Prostate gland (tissue), 2 donors: ENCODE measurements at regions not wholly inside any gene's neighbourhood (a gene's known extent, or its start where the extent isn't known, plus 50 kb on each side); places are given as distances from the start of the nearest gene placed in this dataset.

Experiments used
- DNase-seq: peaks from one replicate; pipeline ENCODE4 v3.0.0-alpha.2; 2019; ENCODE audit warnings: low spot score
- H3K27ac ChIP-seq, 2 donors: fragments of 200-600 bp; sonication (generic); 2 replicates each; pipeline ENCODE4 v1.5.1; 2017 to 2019
- H3K27me3 ChIP-seq: fragments of 200-600 bp; sonication (generic); replicated peaks from 2 replicates; pipeline ENCODE4 v1.5.1; 2019; ENCODE audit not compliant: insufficient read depth
- H3K36me3 ChIP-seq, 2 donors: fragments of 200-600 bp; sonication (generic); 1 replicate in 1 of 2; 2 replicates in 1 of 2; pipeline versions ENCODE4 v1.5.1 to v1.8.1; 2017 to 2019
- H3K4me1 ChIP-seq: fragments of 200-600 bp; sonication (generic); replicated peaks from 2 replicates; pipeline ENCODE4 v1.5.1; 2019
- H3K4me3 ChIP-seq, 2 donors: fragments of 200-600 bp; sonication (generic); 2 replicates each; pipeline ENCODE4 v1.5.1; 2017 to 2019
- H3K9me3 ChIP-seq: fragments of 200-600 bp; sonication (generic); 2 replicates; pipeline ENCODE4 v1.5.1; 2017
- CTCF ChIP-seq, 4 experiments: fragments of 200-600 bp in 2 of 4; fragments of 450-650 bp in 2 of 4; sonication (generic) in 2 of 4; IDR thresholded peaks; 1 replicate in 3 of 4; 2 replicates in 1 of 4; pipeline ENCODE4 v1.5.1; 2016 to 2019; ENCODE audit warnings: antibody characterized with exemption in 4 of 4, mild to moderate bottlenecking in 2 of 4, moderate library complexity in 2 of 4
- POLR2A ChIP-seq: fragments of 450-650 bp; IDR thresholded peaks from one replicate; pipeline ENCODE4 v1.6.1; 2016; ENCODE audit warnings: antibody characterized with exemption, mild to moderate bottlenecking
- POLR2AphosphoS5 ChIP-seq: sonication (generic); formaldehyde crosslinking; IDR thresholded peaks from one replicate; pipeline ENCODE4 v1.6.1; 2017; ENCODE audit warnings: antibody characterized with exemption
- WGBS: methylation state at CpG from one replicate; pipeline ENCODE4 v1.1.5; 2018; 5-methylcytosine and 5-hydroxymethylcytosine counted together
- intact Hi-C: fragments of 100-400 bp; cut with DNase I; formaldehyde crosslinking; loops from one replicate; pipeline ENCODE4 v1.14.2; 2022

DNA sequence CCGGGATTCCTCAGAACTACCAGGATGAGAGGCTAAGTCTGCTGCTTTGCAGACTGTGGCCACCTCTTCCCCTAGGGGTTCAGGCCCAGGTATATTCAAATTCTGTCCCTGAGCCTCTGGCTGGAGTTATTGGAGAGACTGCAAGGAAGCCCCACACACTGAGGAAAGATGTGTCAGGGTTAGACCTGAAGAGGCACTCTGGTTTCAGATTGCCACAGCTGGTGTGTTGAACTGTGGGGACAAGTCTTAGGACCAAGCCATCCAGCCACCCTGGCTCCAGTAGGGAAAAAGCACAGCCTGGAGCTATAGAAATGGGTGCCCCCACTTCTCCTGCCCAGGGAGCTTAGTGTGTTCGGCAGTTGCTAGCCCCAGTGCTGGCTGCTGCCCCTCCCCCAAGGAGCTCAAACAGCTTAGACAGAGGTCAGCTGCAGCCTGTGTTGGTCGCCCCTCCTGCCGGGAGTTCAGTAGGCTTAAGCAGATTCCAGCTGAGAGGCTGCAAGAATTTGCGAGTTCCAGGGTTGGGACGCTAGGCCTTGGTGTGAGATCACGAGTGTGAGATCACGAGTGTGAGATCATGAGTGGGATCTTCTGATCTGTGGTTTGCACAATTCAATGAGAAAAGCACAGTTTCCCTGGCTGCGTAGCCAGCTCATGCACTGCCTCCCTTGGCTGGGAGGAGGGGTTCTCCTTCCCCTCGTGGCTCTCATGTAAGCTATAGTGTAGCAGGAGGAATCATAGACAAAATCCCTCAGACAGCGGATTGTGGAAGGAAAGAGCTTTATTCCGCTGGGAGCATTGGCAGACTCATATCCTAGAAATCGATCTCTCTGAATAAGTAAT lies 552.1 kb upstream of the CHORDC1 start:
- TF ChIP-seq POLR2AphosphoS5 (no peak), CTCF (IDR thresholded peaks at IDR 0.05) (no peak), POLR2A (no peak)
- Histone ChIP-seq H3K4me1 (no peaks in the 10 kb centered on the region), H3K27ac (no peak overlapping the region), H3K36me3 (no peaks in the 10 kb centered on the region), H3K9me3 (no peaks in the 10 kb centered on the region), H3K27me3 (no peaks in the 10 kb centered on the region), H3K4me3 (no peak overlapping the region)
- intact Hi-C loops = no loop called here
- 82% methylated on average over 13 of the region's 13 CpGs for WGBS
- no peak for DNase-seq

DNA sequence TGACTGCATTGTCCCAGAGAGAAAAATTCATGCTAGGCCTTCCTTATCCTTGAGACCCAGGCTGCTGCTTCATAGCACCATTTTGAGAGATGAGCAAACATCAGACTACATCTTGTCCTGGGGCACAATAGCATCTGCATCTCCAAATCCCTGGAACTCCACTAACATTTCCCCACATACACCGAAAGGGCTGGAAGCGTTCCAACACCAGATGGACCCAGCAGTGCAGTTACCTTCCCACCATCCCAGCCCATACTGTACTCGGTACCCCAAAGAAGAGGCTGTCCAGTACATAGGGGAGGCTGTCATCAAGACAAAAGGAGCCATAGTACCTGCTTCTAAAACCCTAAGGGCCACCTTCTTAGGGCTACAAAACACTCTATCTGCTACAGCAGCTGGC lies 547.2 kb upstream of the CHORDC1 start:
- H3K9me3 ChIP-seq = no peaks in the 10 kb centered on the region
- WGBS = 93% methylated on average over 3 of the region's 3 CpGs
- no peak overlapping the region for H3K27ac ChIP-seq
- intact Hi-C loops = no loop called here
- TF ChIP-seq CTCF (IDR thresholded peaks at IDR 0.05) = no peak
- no peak for TF ChIP-seq POLR2AphosphoS5
- no peak for TF ChIP-seq POLR2A
- no peaks in the 10 kb centered on the region for H3K4me1 ChIP-seq
- H3K4me3 ChIP-seq = no peak overlapping the region
- no peaks in the 10 kb centered on the region for H3K27me3 ChIP-seq
- DNase-seq = no peak
- H3K36me3 ChIP-seq = no peaks in the 10 kb centered on the region

- H3K9me3 ChIP-seq = no peaks in the 10 kb centered on the region
- no peak overlapping the region for H3K4me3 ChIP-seq
- intact Hi-C loops = no loop called here
- H3K27me3 ChIP-seq = no peaks in the 10 kb centered on the region
- no peaks in the 10 kb centered on the region for H3K36me3 ChIP-seq
- no peak for TF ChIP-seq POLR2A
- TF ChIP-seq CTCF (IDR thresholded peaks at IDR 0.05) = no peak
- TF ChIP-seq POLR2AphosphoS5 = no peak
- H3K27ac ChIP-seq = no peak overlapping the region
- H3K4me1 ChIP-seq = no peaks in the 10 kb centered on the region
- no peak for DNase-seq
- WGBS = 64% methylated on average over 3 of the region's 3 CpGs
These were observed 543.3 kb upstream of the CHORDC1 start for GRCh38 chr11:90766121-90766520.

- WGBS = 78% methylated on average over 4 of the region's 4 CpGs
- Histone ChIP-seq H3K27ac (no peak overlapping the region), H3K9me3 (no peaks in the 10 kb centered on the region), H3K36me3 (no peaks in the 10 kb centered on the region), H3K27me3 (no peaks in the 10 kb centered on the region), H3K4me3 (no peak overlapping the region), H3K4me1 (no peaks in the 10 kb centered on the region)
- no peak for DNase-seq
- intact Hi-C loops = no loop called here
- TF ChIP-seq POLR2AphosphoS5 = no peak
- TF ChIP-seq CTCF (IDR thresholded peaks at IDR 0.05) = no peak
- TF ChIP-seq POLR2A = no peak
These were observed 541.8 kb upstream of the CHORDC1 start for GRCh38 chr11:90764691-90765090.
